GM21576 (cell line): ENCODE measurements at regions not wholly inside any gene's neighbourhood (a gene's known extent, or its start where the extent isn't known, plus 50 kb on each side); places are given as distances from the start of the nearest gene placed in this dataset.
A peak's percentile ranks its signal among the peaks of the same experiment; 100 is the strongest.
"Not testable (repeated sequence)": the region's sequence is repeated elsewhere in the genome, so short reads cannot be mapped to it uniquely, and the experiment has no call there.

ENCODE experiments used
- ATAC-seq: cut with Tn5 transposase; IDR thresholded peaks from one replicate; pipeline ENCODE4 v1.9.1; 2021; ENCODE audit warnings: mild to moderate bottlenecking, moderate library complexity; ENCODE audit not compliant: unreplicated experiment

- ATAC-seq = no peak
These were observed 964.3 kb upstream of the NUDT12 start for GRCh38 chr5:104526866-104527265.

GRCh38 chr5:104513640-104514072 is 951.1 kb upstream of the NUDT12 start:
- ATAC-seq = no peak

GRCh38 chr5:104513121-104513602 is 950.6 kb upstream of the NUDT12 start:
- ATAC-seq = no peak

GRCh38 chr5:104512063-104512825 is 949.7 kb upstream of the NUDT12 start:
- no peak for ATAC-seq

- ATAC-seq = no peak
These were observed 935.7 kb upstream of the NUDT12 start for GRCh38 chr5:104498281-104498680.

- no peak for ATAC-seq
These were observed 931.5 kb upstream of the NUDT12 start for GRCh38 chr5:104494083-104494482.

- no peak for ATAC-seq
These were observed 910.2 kb upstream of the NUDT12 start for GRCh38 chr5:104472811-104473210.

- no peak for ATAC-seq
These were observed 893.5 kb upstream of the NUDT12 start for GRCh38 chr5:104456122-104456521.

GRCh38 chr5:104452550-104452949 is 890.0 kb upstream of the NUDT12 start:
- ATAC-seq = no peak

- ATAC-seq = not testable (repeated sequence)
These were observed 889.3 kb upstream of the NUDT12 start for GRCh38 chr5:104451911-104452310.

GRCh38 chr5:104444656-104445055 is 882.1 kb upstream of the NUDT12 start:
- no peak for ATAC-seq

GRCh38 chr5:104443706-104444105 is 881.1 kb upstream of the NUDT12 start:
- no peak for ATAC-seq

- no peak for ATAC-seq
These were observed 869.4 kb upstream of the NUDT12 start for GRCh38 chr5:104431981-104432380.

- ATAC-seq = no peak
These were observed 868.5 kb upstream of the NUDT12 start for GRCh38 chr5:104431002-104431620.

- ATAC-seq = no peak
These were observed 867.3 kb upstream of the NUDT12 start for GRCh38 chr5:104429911-104430310.

GRCh38 chr5:104421431-104421830 is 858.8 kb upstream of the NUDT12 start:
- no peak for ATAC-seq

- no peak for ATAC-seq
These were observed 855.5 kb upstream of the NUDT12 start for GRCh38 chr5:104418056-104418455.

GRCh38 chr5:104412649-104413240 is 850.2 kb upstream of the NUDT12 start:
- ATAC-seq = peak; percentile 53

- ATAC-seq = no peak
These were observed 838.4 kb upstream of the NUDT12 start for GRCh38 chr5:104400941-104401340.

- no peak for ATAC-seq
These were observed 823.3 kb upstream of the NUDT12 start for GRCh38 chr5:104385906-104386305.

- no peak for ATAC-seq
These were observed 812.8 kb upstream of the NUDT12 start for GRCh38 chr5:104375345-104375744.

GRCh38 chr5:104372796-104373195 is 810.2 kb upstream of the NUDT12 start:
- no peak for ATAC-seq
